DMS114 treated with DMSO at 0.1 percent for 48 hours (cell line): ENCODE measurements at regions not wholly inside any gene's neighbourhood (a gene's known extent, or its start where the extent isn't known, plus 50 kb on each side); places are given as distances from the start of the nearest gene placed in this dataset.
"Not testable (repeated sequence)": the region's sequence is repeated elsewhere in the genome, so short reads cannot be mapped to it uniquely, and the experiment has no call there.

Experiments
- DNase-seq: peaks from one replicate; lab custom pipeline; 2025; ENCODE audit not compliant: unreplicated experiment; lab: John Stamatoyannopoulos, UW

GRCh38 chr5:74534397-74535129, 106.0 kb downstream of the ENC1 start:
- DNase-seq, result no peak

DNA sequence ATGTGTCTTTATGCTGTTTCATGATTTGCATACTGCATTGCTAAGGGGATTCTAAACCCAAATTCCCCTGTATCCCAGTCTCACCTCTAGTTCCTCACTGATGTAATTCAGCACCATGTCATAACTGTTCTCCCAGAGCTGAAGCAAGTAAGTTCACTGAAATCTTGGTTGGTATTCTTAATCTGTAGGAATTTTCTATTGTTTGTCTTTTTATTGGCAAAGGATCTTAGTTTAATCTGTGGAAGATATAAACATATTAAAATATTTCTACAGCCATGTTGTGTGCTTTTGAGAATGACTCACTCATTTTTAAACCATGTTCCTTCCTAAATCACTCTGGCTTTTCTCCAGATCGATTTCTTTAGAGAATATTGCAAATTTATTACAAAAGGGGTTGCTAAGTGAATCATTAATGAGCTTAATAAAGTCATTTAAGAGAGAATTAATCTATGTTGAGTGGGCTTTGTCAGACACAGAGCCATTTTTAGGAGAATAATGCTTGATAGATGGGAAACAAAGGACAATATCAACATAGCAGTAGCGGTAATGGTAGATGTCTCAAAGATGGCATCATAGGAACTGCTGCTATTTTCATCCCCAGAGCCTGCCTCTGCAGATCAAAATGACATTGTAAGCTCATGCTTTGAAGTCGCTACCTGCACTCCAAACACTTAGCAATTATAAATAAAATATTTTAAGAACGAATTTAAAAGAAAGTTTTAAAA, 110.0 kb downstream of the ENC1 start:
- DNase-seq, result no peak

DNA sequence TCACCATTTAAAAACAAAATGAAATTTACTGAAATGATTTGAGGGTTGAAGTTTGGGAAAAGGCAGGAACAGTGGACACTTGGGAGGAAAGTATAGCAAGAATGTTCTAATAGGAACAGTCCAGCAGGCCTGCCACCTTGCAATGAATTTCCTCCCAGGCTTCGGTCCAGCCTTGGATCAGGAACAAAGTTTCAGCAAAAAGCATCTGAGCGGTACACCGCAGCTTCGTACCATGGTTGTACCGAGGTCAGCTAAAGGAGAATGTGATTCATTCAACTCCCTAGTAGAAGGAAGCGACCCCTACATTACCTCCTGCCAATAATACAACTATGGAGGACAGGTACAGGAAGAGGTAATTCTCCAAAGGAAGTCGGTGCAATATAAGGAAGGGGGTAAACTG, 111.4 kb downstream of the ENC1 start:
- DNase-seq, result no peak

DNA sequence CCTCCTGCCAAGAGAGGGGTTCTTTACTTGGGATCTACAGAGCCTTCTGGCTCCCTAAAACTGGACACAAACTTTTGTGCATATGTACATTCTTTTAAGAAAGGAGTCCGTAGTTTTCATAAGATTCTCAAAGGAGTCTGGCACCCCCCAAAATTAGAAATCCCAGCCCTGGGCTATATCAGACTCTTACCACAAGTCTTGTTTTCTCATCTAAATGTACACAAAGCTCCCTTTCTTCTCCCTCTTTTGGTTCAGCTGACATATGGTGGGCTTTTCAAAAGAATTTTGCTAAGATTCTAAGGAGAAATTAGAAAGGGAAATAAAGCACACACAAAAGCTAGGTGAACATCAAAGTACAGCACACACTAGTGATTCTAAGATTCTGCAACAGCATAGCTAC, 114.4 kb downstream of the ENC1 start:
- DNase-seq, result no peak

GRCh38 chr5:74524767-74525166, 115.8 kb downstream of the ENC1 start:
- not testable (repeated sequence) for DNase-seq

GRCh38 chr5:74523698-74524097, 116.8 kb downstream of the ENC1 start:
- DNase-seq, result not testable (repeated sequence)

DNA sequence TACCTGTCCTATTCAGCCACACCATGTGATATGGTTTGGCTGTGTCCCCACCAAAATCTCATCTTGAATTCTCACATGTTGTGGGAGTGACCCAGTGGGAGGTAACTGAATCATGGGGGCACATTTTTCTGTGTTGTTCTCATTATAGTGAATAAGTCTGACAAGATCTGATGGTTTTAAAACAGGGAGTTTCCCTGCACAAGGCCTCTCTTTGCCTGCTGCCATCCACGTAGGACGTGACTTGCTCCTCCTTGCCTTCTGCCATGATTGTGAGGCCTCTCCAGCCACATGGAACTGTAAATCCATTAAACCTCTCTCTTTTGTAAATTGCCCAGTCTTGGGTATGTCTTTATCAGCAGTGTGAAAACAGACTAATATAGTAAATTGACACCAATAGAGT, 117.7 kb downstream of the ENC1 start:
- DNase-seq, result not testable (repeated sequence)

DNA sequence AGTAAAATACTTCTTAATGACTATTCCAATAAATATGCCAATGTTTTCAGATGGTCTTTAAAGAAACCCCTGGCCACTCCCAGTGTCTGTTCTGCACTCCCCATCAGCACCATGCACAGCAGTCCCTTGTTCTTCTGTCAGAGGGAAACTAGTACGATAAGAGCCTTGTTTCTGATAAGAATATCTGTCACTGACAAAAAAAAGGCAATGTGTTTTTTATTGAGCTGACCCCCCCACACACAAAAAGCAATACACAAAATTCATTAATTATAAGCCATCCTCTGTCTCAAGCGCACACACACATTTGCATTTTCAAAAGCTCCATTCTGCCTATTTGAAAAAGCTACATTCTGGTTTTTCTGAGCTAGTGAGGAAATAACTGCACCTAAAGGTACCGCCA, 119.1 kb downstream of the ENC1 start:
- no peak for DNase-seq

DNA sequence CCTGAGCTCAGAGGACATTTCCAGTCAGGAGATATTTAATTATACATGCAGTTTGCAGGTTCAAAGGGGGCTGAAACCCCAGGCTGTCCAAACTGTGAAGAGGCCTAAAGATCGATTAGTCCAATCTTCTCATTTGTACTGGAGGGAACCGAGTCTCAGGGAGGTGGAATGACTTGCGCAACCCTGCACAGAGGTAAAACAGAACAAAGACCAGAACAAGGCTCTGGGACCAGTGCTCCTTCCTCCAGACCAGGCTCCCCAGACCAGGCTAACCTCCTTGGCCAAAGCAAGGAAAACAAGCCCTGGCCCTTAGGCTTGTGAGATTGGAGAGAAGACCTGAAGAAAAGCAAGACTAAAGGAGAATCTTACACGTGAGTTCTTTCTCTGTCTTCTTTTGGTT, 120.8 kb downstream of the ENC1 start:
- no peak for DNase-seq

- no peak for DNase-seq
Observed at GRCh38 chr5:74519161-74519571, 121.4 kb downstream of the ENC1 start.

DNA sequence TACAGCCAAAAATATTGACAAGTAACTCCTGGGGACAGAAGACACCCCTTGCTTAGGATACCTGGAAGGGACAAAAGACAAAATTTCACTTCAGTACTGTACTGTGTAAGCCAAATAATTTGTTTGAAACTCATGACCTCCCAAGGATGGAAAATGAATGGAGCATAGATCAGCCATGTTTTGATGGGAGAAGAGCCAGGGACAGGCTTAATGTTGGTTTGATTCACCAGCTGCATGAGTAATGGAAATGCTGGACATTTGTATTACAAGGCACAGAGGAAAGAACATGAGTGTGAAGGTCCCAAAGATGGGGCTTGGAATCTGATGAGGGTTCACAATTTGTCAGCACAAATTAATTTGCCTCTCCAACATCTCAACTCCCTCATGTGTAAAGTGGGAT, 122.8 kb downstream of the ENC1 start:
- DNase-seq, result no peak

DNA sequence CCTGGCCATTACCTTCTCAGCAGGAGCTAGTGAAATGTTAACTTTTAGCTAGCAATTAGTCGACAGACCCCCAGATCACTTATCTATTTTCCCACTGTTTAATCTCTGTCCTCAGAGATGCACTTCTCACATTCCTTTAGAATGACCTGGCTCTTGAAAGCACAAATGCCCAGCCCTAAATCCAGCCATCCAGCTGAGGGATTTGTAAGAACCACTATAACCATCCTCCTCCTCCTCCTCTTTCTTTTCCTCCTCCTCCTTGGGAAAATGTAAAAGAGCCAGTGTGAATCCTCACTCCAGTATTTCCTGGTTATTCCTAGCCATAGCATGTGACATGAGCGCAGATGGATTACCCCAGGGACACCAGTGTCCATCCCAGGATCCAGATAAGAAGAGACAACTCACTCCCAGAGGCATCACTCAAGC, 124.3 kb downstream of the ENC1 start:
- no peak for DNase-seq

DNA sequence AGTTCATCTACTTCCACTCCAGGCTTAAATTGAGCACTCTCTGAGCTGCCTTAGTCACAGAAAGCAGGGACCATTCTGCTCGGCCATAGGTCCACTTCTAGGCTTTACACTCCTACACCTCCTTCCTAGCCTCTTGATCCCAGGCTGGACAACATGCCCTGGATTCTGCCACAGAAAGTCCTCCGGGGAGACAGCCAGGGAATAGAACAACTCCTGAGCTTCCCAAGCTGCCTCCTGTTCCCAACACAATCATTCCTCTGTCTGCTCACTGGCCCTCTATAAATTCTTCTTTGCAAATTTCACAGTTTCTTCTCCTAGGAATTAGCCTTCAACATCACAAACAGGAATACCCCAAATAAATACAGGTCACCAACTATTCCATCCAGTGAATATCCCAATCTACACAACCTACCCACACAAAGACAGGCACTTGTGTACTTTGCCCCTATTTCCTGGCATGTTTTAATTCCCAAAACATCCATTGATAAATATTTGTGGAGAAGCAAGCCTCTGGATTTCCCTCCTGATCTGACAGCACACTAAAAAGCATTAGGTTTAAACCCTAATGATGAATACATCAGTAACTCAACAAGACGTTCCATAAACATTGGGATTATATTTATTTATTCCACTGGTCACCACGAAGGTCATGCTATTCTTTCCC, 125.5 kb downstream of the ENC1 start:
- DNase-seq, result no peak

DNA sequence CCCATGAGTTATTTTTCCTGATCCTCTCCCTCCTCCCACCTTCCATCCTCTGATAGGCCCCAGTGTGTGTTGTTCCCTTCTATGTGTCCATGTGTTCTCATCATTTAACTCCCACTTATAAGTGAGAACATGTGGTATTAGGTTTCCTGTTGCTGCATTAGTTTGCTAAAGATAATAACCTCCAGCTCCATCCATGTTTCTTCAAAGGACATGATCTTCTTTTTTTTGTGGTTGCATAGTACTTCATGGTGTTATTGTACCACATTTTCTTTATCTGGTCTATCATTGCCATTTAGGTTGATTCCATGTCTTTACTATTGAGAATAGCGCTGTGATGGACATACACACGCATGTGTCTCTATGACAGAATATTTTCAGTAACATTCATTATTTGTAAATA, 128.8 kb downstream of the ENC1 start:
- DNase-seq, result not testable (repeated sequence)

GRCh38 chr5:74510476-74511075, 130.0 kb downstream of the ENC1 start:
- DNase-seq, result no peak

DNA sequence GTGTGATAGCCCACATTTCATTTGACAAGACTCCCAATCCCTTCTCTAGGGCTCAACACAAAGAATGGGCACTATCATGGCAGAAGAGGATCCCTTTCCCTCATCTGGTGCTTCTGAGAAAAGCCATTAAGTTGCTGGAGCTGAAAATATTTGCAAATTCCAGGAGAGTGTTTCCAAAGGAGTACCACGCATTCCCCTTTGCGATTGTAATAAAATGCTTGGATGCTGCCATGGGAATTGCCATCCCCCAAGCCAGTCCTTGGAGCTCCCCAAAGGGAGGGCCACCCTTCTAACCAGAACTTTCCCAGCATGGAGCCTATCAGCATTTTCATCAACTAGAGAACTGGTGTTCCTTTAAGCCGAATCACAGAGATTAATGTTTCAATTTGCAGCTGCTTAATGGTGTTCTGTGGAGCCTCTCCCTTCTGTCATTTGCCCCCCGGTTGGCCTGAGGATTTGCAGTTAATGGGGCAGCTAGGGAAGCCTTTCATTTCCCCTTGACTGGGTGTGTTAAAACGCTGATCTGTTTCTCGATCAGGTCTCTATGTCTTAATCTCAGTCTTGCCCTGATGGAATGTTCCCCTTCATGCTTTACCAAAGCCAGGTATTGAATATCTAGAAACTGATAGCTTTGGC, 133.0 kb downstream of the ENC1 start:
- DNase-seq, result no peak

- no peak for DNase-seq
Observed at GRCh38 chr5:74506119-74506518, 134.4 kb downstream of the ENC1 start.

- DNase-seq, result no peak
Observed at GRCh38 chr5:74504463-74504862, 136.1 kb downstream of the ENC1 start.

- no peak for DNase-seq
Observed at GRCh38 chr5:74502479-74502950, 138.0 kb downstream of the ENC1 start.

- DNase-seq, result no peak
Observed at GRCh38 chr5:74501674-74502478, 138.7 kb downstream of the ENC1 start.
